ENCODE measurements at regions not wholly inside any gene's neighbourhood (a gene's known extent, or its start where the extent isn't known, plus 50 kb on each side); places are given as distances from the start of the nearest gene placed in this dataset.

GRCh38 chr11:90635886-90636285, 413.0 kb upstream of the CHORDC1 start:
- TF ChIP-seq SMC3 (IDR thresholded peaks at IDR 0.05; ENCODE audit: low read depth, low read length) (no peak), CTCF (conservative IDR thresholded peaks at IDR 0.05; ENCODE audit: low read depth, low read length) (no peak), NFE2L2 (IDR thresholded peaks at IDR 0.05; ENCODE audit: low read depth, low read length) (no peak), BHLHE40 (IDR thresholded peaks at IDR 0.05; ENCODE audit: low read depth, low read length) (no peak), CEBPB (IDR thresholded peaks at IDR 0.05; ENCODE audit: low read depth, low read length) (no peak), MXI1 (IDR thresholded peaks at IDR 0.05; ENCODE audit: borderline replicate concordance, low read depth, low read length) (no peak), POLR2A (IDR thresholded peaks at IDR 0.05; ENCODE audit: low read depth, low read length) (no peak), ELK1 (IDR thresholded peaks at IDR 0.05; ENCODE audit: borderline replicate concordance, low read depth, low read length) (no peak)

All from IMR-90 (cell line).